ENCODE measurements at regions not wholly inside any gene's neighbourhood (a gene's known extent, or its start where the extent isn't known, plus 50 kb on each side); places are given as distances from the start of the nearest gene placed in this dataset.

GRCh38 chr14:82328442-82328841, 794.8 kb upstream of the SEL1L start:
- H3K4me1 Mint-ChIP-seq: 0 out of 2 replicates have a peak, but pooled peaks cover 3% of the 10 kb centered on the region
- no peak for ATAC-seq
- no peaks in the 10 kb centered on the region for H3K27me3 Mint-ChIP-seq (ENCODE audit: low read depth)
- POLR2A ChIA-PET: no interaction called here
- no peak for DNase-seq (ENCODE audit: low spot score)
- CTCF ChIA-PET: no interaction called here
- H3K4me3 Mint-ChIP-seq: no peak overlapping the region
- H3K9me3 Mint-ChIP-seq: peaks cover 20% of the 10 kb centered on the region
- peaks cover 10% of the 10 kb centered on the region for H3K36me3 Mint-ChIP-seq
- TF ChIP-seq FOXK1 (CRISPR knock-in tag; IDR thresholded peaks at IDR 0.05): no peak
- TF ChIP-seq, protein P1, sequence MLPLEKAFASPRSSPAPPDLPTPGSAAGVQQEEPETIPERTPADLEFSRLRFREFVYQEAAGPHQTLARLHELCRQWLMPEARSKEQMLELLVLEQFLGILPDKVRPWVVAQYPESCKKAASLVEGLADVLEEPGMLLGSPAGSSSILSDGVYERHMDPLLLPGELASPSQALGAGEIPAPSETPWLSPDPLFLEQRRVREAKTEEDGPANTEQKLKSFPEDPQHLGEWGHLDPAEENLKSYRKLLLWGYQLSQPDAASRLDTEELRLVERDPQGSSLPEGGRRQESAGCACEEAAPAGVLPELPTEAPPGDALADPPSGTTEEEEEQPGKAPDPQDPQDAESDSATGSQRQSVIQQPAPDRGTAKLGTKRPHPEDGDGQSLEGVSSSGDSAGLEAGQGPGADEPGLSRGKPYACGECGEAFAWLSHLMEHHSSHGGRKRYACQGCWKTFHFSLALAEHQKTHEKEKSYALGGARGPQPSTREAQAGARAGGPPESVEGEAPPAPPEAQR (CRISPR knock-in tag; IDR thresholded peaks at IDR 0.05): no peak
- no peak for TF ChIP-seq ELF4 (CRISPR knock-in tag; IDR thresholded peaks at IDR 0.05; ENCODE audit: low read depth)
- TF ChIP-seq ZNF121 (CRISPR knock-in tag; IDR thresholded peaks at IDR 0.05): no peak
- TF ChIP-seq, protein P2, sequence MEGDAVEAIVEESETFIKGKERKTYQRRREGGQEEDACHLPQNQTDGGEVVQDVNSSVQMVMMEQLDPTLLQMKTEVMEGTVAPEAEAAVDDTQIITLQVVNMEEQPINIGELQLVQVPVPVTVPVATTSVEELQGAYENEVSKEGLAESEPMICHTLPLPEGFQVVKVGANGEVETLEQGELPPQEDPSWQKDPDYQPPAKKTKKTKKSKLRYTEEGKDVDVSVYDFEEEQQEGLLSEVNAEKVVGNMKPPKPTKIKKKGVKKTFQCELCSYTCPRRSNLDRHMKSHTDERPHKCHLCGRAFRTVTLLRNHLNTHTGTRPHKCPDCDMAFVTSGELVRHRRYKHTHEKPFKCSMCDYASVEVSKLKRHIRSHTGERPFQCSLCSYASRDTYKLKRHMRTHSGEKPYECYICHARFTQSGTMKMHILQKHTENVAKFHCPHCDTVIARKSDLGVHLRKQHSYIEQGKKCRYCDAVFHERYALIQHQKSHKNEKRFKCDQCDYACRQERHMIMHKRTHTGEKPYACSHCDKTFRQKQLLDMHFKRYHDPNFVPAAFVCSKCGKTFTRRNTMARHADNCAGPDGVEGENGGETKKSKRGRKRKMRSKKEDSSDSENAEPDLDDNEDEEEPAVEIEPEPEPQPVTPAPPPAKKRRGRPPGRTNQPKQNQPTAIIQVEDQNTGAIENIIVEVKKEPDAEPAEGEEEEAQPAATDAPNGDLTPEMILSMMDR (IDR thresholded peaks at IDR 0.05): no peak
- TF ChIP-seq SMAD4 (CRISPR knock-in tag; IDR thresholded peaks at IDR 0.05): no peak
- TF ChIP-seq, protein P3, sequence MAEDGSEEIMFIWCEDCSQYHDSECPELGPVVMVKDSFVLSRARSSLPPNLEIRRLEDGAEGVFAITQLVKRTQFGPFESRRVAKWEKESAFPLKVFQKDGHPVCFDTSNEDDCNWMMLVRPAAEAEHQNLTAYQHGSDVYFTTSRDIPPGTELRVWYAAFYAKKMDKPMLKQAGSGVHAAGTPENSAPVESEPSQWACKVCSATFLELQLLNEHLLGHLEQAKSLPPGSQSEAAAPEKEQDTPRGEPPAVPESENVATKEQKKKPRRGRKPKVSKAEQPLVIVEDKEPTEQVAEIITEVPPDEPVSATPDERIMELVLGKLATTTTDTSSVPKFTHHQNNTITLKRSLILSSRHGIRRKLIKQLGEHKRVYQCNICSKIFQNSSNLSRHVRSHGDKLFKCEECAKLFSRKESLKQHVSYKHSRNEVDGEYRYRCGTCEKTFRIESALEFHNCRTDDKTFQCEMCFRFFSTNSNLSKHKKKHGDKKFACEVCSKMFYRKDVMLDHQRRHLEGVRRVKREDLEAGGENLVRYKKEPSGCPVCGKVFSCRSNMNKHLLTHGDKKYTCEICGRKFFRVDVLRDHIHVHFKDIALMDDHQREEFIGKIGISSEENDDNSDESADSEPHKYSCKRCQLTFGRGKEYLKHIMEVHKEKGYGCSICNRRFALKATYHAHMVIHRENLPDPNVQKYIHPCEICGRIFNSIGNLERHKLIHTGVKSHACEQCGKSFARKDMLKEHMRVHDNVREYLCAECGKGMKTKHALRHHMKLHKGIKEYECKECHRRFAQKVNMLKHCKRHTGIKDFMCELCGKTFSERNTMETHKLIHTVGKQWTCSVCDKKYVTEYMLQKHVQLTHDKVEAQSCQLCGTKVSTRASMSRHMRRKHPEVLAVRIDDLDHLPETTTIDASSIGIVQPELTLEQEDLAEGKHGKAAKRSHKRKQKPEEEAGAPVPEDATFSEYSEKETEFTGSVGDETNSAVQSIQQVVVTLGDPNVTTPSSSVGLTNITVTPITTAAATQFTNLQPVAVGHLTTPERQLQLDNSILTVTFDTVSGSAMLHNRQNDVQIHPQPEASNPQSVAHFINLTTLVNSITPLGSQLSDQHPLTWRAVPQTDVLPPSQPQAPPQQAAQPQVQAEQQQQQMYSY (CRISPR knock-in tag; IDR thresholded peaks at IDR 0.05): no peak
- H3K27ac Mint-ChIP-seq: no peak overlapping the region

DNA sequence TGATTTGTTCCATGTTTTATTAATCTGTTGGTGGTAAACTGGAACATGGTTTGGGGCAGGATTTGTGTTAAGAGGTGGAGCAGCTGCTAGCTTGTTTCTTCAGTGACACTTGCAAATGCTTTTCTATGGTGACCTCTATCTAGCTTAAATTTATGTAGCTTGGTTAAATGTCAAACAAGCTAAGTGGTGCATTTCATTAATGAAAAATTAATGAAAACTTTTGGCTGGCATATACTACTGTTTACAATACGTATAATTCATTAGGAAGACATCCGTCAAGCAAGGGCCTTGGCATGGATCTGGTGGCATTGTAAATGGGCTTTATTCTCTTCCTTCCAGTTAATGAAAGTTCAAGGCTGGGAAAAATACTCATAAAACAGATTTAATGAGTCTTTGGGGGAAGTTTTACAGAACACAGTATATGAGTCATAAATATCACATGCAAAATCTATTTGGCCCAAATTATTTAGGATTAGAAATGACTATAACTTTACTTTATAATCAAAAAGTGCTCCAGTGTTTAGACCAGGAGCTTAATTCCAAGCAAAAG, 807.7 kb upstream of the SEL1L start:
- TF ChIP-seq SMAD4 (CRISPR knock-in tag; IDR thresholded peaks at IDR 0.05): no peak
- no peak for TF ChIP-seq CREB1 (CRISPR knock-in tag; IDR thresholded peaks at IDR 0.05)
- TF ChIP-seq, protein P4, sequence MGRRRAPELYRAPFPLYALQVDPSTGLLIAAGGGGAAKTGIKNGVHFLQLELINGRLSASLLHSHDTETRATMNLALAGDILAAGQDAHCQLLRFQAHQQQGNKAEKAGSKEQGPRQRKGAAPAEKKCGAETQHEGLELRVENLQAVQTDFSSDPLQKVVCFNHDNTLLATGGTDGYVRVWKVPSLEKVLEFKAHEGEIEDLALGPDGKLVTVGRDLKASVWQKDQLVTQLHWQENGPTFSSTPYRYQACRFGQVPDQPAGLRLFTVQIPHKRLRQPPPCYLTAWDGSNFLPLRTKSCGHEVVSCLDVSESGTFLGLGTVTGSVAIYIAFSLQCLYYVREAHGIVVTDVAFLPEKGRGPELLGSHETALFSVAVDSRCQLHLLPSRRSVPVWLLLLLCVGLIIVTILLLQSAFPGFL (CRISPR knock-in tag; IDR thresholded peaks at IDR 0.05; ENCODE audit: borderline replicate concordance): no peak
- no peak for TF ChIP-seq FOXP1 (CRISPR knock-in tag; IDR thresholded peaks at IDR 0.05; ENCODE audit: borderline replicate concordance)
- TF ChIP-seq, protein P5, sequence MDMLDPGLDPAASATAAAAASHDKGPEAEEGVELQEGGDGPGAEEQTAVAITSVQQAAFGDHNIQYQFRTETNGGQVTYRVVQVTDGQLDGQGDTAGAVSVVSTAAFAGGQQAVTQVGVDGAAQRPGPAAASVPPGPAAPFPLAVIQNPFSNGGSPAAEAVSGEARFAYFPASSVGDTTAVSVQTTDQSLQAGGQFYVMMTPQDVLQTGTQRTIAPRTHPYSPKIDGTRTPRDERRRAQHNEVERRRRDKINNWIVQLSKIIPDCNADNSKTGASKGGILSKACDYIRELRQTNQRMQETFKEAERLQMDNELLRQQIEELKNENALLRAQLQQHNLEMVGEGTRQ (CRISPR knock-in tag; IDR thresholded peaks at IDR 0.05): no peak
- no peak for TF ChIP-seq RORB (CRISPR knock-in tag; IDR thresholded peaks at IDR 0.05)
- H3K27ac Mint-ChIP-seq: no peak overlapping the region
- CTCF ChIA-PET: no interaction called here
- H3K36me3 Mint-ChIP-seq: peaks cover 7% of the 10 kb centered on the region
- H3K9me3 Mint-ChIP-seq: peaks cover 11% of the 10 kb centered on the region
- H3K4me1 Mint-ChIP-seq: no peaks in the 10 kb centered on the region
- H3K4me3 Mint-ChIP-seq: no peak overlapping the region
- POLR2A ChIA-PET: no interaction called here
- ATAC-seq (no peak), DNase-seq (ENCODE audit: low spot score) (no peak)
- H3K27me3 Mint-ChIP-seq (ENCODE audit: low read depth): no peaks in the 10 kb centered on the region

DNA sequence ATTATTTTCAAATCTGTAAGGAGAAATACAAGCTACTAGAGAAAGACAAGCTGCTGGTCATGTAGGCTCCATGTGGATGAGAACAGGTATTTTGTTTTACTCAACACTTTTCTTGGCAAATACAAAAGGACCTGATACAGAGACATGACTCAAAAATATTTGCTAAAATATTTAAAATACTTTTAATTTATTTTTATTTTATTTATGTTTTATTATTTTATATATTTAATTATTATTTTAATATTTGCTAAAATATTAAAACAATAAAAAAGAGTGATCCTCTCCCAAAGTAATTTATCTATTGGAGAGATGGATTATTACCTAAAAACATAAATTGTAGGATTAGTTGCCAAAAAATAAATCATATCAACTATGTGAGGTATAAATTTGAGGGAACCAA, 808.9 kb upstream of the SEL1L start:
- TF ChIP-seq HMGA2 (CRISPR knock-in tag; IDR thresholded peaks at IDR 0.05) (peak; percentile 98), NR1H2 (CRISPR knock-in tag; IDR thresholded peaks at IDR 0.05) (no peak)
- H3K9me3 Mint-ChIP-seq: peaks cover 7% of the 10 kb centered on the region
- DNase-seq (ENCODE audit: low spot score): no peak

More for the DNA sequence above, 808.9 kb upstream of the SEL1L start:
- Mint-ChIP-seq H3K4me3 (no peak overlapping the region), H3K27me3 (ENCODE audit: low read depth) (no peaks in the 10 kb centered on the region), H3K36me3 (peaks cover 7% of the 10 kb centered on the region), H3K27ac (no peak overlapping the region), H3K4me1 (peaks cover 2% of the 10 kb centered on the region)
- no peak for ATAC-seq
- ChIA-PET CTCF (no interaction called here), POLR2A (no interaction called here)

All from WTC11 (cell line).